NCI-H774 (cell line): ENCODE measurements at regions not wholly inside any gene's neighbourhood (a gene's known extent, or its start where the extent isn't known, plus 50 kb on each side); places are given as distances from the start of the nearest gene placed in this dataset.

Experiments used
- DNase-seq: peaks from one replicate; lab custom pipeline; 2025; lab: John Stamatoyannopoulos, UW

GRCh38 chr14:42750771-42751170, 1144.1 kb downstream of the LRFN5 start:
- no peak for DNase-seq

- DNase-seq = no peak
Measured at GRCh38 chr14:42742084-42742483, 1135.4 kb downstream of the LRFN5 start.

GRCh38 chr14:42736408-42736807, 1129.7 kb downstream of the LRFN5 start:
- DNase-seq = no peak

GRCh38 chr14:42734041-42734440, 1127.4 kb downstream of the LRFN5 start:
- DNase-seq = no peak

- DNase-seq = no peak
Measured at GRCh38 chr14:42732005-42732404, 1125.3 kb downstream of the LRFN5 start.

GRCh38 chr14:42731480-42731879, 1124.8 kb downstream of the LRFN5 start:
- DNase-seq = no peak

GRCh38 chr14:42729681-42730080, 1123.0 kb downstream of the LRFN5 start:
- DNase-seq = no peak

GRCh38 chr14:42719391-42719790, 1112.7 kb downstream of the LRFN5 start:
- peak; percentile 61 for DNase-seq

- no peak for DNase-seq
Measured at GRCh38 chr14:42715316-42715715, 1108.6 kb downstream of the LRFN5 start.

GRCh38 chr14:42710071-42710470, 1103.4 kb downstream of the LRFN5 start:
- no peak for DNase-seq

- no peak for DNase-seq
Measured at GRCh38 chr14:42703501-42703900, 1096.8 kb downstream of the LRFN5 start.

- no peak for DNase-seq
Measured at GRCh38 chr14:42687421-42687820, 1080.7 kb downstream of the LRFN5 start.

- DNase-seq = no peak
Measured at GRCh38 chr14:42683707-42684106, 1077.0 kb downstream of the LRFN5 start.

- no peak for DNase-seq
Measured at GRCh38 chr14:42676636-42677035, 1070.0 kb downstream of the LRFN5 start.

GRCh38 chr14:42673963-42674362, 1067.3 kb downstream of the LRFN5 start:
- DNase-seq = no peak

GRCh38 chr14:42671636-42672035, 1065.0 kb downstream of the LRFN5 start:
- DNase-seq = no peak

GRCh38 chr14:42665083-42665482, 1058.4 kb downstream of the LRFN5 start:
- no peak for DNase-seq

GRCh38 chr14:42664190-42664589, 1057.5 kb downstream of the LRFN5 start:
- no peak for DNase-seq

GRCh38 chr14:42654707-42655106, 1048.0 kb downstream of the LRFN5 start:
- no peak for DNase-seq

- no peak for DNase-seq
Measured at GRCh38 chr14:42642787-42643186, 1036.1 kb downstream of the LRFN5 start.

- DNase-seq = no peak
Measured at GRCh38 chr14:42633504-42634095, 1026.9 kb downstream of the LRFN5 start.

GRCh38 chr14:42629553-42629952, 1022.9 kb downstream of the LRFN5 start:
- DNase-seq = no peak

- no peak for DNase-seq
Measured at GRCh38 chr14:42628602-42629001, 1021.9 kb downstream of the LRFN5 start.

GRCh38 chr14:42626986-42627385, 1020.3 kb downstream of the LRFN5 start:
- DNase-seq = no peak
